B cell (primary cell): ENCODE measurements at regions not wholly inside any gene's neighbourhood (a gene's known extent, or its start where the extent isn't known, plus 50 kb on each side); places are given as distances from the start of the nearest gene placed in this dataset.
A peak's percentile ranks its signal among the peaks of the same experiment; 100 is the strongest.

Source experiments
- ATAC-seq: fragments of 200-7000 bp; cut with Tn5 transposase; one replicate; pipeline ENCODE4 v1.10.0; 2021; ENCODE audit warnings: low read depth, mild to moderate bottlenecking, moderate number of reproducible peaks, moderate library complexity
- CTCF ChIA-PET: fragments of 350-600 bp; sonication (Branson Sonifier 250); formaldehyde crosslinking; loops from one replicate; lab custom pipeline; 2021; ENCODE audit warnings: antibody characterized with exemption, inconsistent platforms; lab: Charles Lee
- POLR2A ChIA-PET: fragments of 350-600 bp; sonication (Branson Sonifier 250); formaldehyde crosslinking; loops from one replicate; lab custom pipeline; 2021; ENCODE audit warnings: antibody characterized with exemption; lab: Charles Lee
- DNase-seq: peaks from one replicate; pipeline ENCODE4 v3.0.0; 2013
- H2AFZ ChIP-seq: 2 replicates; pipeline ENCODE4 v1.6.1; 2012; ENCODE audit warnings: mild to moderate bottlenecking, low read depth, low read length; ENCODE audit not compliant: insufficient read depth, poor library complexity, severe bottlenecking
- H3K27ac ChIP-seq, 2 donors: 1 replicate in 1 of 2; 2 replicates in 1 of 2; pipeline ENCODE4 v1.5.1; 2012 to 2013; ENCODE audit warnings: low read length in 2 of 2, mild to moderate bottlenecking in 2 of 2, moderate library complexity in 1 of 2
- H3K27me3 ChIP-seq, 4 experiments: fragments of 200-600 bp in 1 of 4; sonication (generic) in 1 of 4; replicated peaks in 1 of 4; 1 replicate in 2 of 4; 2 replicates in 2 of 4; pipeline versions ENCODE4 v1.6.1 to v1.7.0; 2013 to 2016; ENCODE audit warnings: low read length in 3 of 4, mild to moderate bottlenecking in 2 of 4, mixed read lengths in 1 of 4, moderate library complexity in 1 of 4; ENCODE audit not compliant: insufficient read depth in 4 of 4, control insufficient read depth in 3 of 4; ENCODE audit errors: control extremely low read depth in 1 of 4
- H3K36me3 ChIP-seq, 2 experiments: replicated peaks in 1 of 2; 1 replicate in 1 of 2; 2 replicates in 1 of 2; pipeline versions ENCODE4 v1.6.1 to v1.7.1; 2013; ENCODE audit warnings: low read length in 1 of 2; ENCODE audit not compliant: insufficient read depth in 2 of 2, control insufficient read depth in 1 of 2; ENCODE audit errors: control extremely low read depth in 1 of 2, extremely low read depth in 1 of 2
- H3K4me1 ChIP-seq, 2 donors: fragments of 200-600 bp in 1 of 2; sonication (generic) in 1 of 2; 1 replicate in 1 of 2; 2 replicates in 1 of 2; pipeline versions ENCODE4 v1.5.1 to v1.6.1; 2013 to 2017; ENCODE audit warnings: low read length in 2 of 2; ENCODE audit not compliant: control insufficient read depth in 2 of 2, insufficient read depth in 2 of 2
- H3K4me2 ChIP-seq: replicated peaks from 2 replicates; pipeline ENCODE3; 2012; ENCODE audit warnings: mild to moderate bottlenecking, low read depth, low read length; ENCODE audit not compliant: poor library complexity, severe bottlenecking
- H3K4me3 ChIP-seq, 5 experiments: fragments of 200-600 bp in 1 of 5; sonication (generic) in 1 of 5; 1 replicate in 3 of 5; 2 replicates in 2 of 5; pipeline versions ENCODE4 v1.5.1 to v1.7.0; 2011 to 2016; ENCODE audit warnings: low read length in 4 of 5, mild to moderate bottlenecking in 4 of 5, low read depth in 2 of 5, control low read depth in 1 of 5, moderate library complexity in 1 of 5; ENCODE audit not compliant: insufficient read depth in 1 of 5; ENCODE audit errors: control extremely low read depth in 1 of 5, extremely low read depth in 1 of 5
- H3K79me2 ChIP-seq: fragments of 200-600 bp; sonication (generic); one replicate; pipeline ENCODE4 v1.6.0; 2016; ENCODE audit warnings: low read length; ENCODE audit not compliant: control insufficient read depth, insufficient read depth
- H3K9ac ChIP-seq: fragments of 200-600 bp; sonication (generic); 2 replicates; pipeline ENCODE4 v1.6.1; 2017; ENCODE audit warnings: mild to moderate bottlenecking, low read length, moderate library complexity
- H3K9me3 ChIP-seq, 3 donors: one replicate each; pipeline versions ENCODE4 v1.6.1 to v1.7.1; 2013; ENCODE audit warnings: low read length in 2 of 3; ENCODE audit not compliant: control insufficient read depth in 2 of 3, insufficient read depth in 1 of 3; ENCODE audit errors: control extremely low read depth in 1 of 3
- H4K20me1 ChIP-seq: 2 replicates; pipeline ENCODE4 v1.6.0; 2012; ENCODE audit warnings: mild to moderate bottlenecking, low read length; ENCODE audit not compliant: insufficient read depth, control insufficient read depth, poor library complexity, severe bottlenecking
- H3K27ac Mint-ChIP-seq: one replicate; pipeline ENCODE4 v1.8.0; 2021; ENCODE audit warnings: mixed read lengths
- H3K27me3 Mint-ChIP-seq: one replicate; pipeline ENCODE4 v1.8.0; 2021; ENCODE audit warnings: mixed read lengths
- H3K4me1 Mint-ChIP-seq: one replicate; pipeline ENCODE4 v1.8.0; 2021; ENCODE audit warnings: mixed read lengths
- H3K4me3 Mint-ChIP-seq: one replicate; pipeline ENCODE4 v1.8.0; 2021; ENCODE audit warnings: mixed read lengths
- H3K9me3 Mint-ChIP-seq: one replicate; pipeline ENCODE4 v1.8.0; 2022; ENCODE audit warnings: mixed read lengths; ENCODE audit not compliant: insufficient read depth
- EZH2 ChIP-seq: IDR thresholded peaks from 2 replicates; pipeline ENCODE4 v1.6.1; 2012; ENCODE audit warnings: borderline replicate concordance, low read depth, mild to moderate bottlenecking, moderate library complexity, low read length; ENCODE audit not compliant: insufficient read depth, poor library complexity, severe bottlenecking
- WGBS: methylation state at CpG from one replicate; pipeline ENCODE4 v1.1.5; 2013; ENCODE audit warnings: missing lambda C conversion rate; ENCODE audit not compliant: insufficient coverage; 5-methylcytosine and 5-hydroxymethylcytosine counted together
- intact Hi-C: fragments of 100-400 bp; cut with micrococcal nuclease; formaldehyde crosslinking; loops from one replicate; pipeline ENCODE4 v1.10.0; 2022
- TF ChIP-seq, protein P1 (sequence below): fragments of 200-600 bp; IDR thresholded peaks from one replicate; pipeline ENCODE4 v1.8.0; 2022; ENCODE audit warnings: antibody characterized with exemption, mild to moderate bottlenecking

DNA sequence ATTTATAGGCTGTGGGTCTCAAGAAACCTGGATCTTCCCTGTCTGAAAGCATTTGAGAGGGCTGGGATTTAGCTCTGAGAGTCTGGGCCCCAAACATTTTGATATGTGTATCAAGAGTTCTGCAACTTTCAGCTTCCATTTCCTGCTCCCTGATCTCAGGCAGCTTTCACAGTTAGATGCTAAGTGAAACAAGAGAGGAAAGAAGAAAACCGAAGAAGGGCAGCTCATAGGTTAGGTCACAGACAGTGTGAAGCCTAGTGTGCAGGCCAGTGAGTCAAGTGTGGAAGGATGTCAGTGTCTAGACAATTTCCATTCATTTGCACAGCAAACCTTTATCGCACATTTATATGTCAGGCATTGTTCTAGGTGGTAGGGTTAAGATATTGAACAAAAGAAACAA is 173.6 kb upstream of the PROK2 start:
- Histone ChIP-seq H3K79me2 (no peaks in the 10 kb centered on the region), H3K4me1 (peaks cover 7 to 11% of the 10 kb centered on the region in 2 donors), H2AFZ (no peak overlapping the region), H4K20me1 (no peaks in the 10 kb centered on the region), H3K4me2 (no peak overlapping the region), H3K9ac (no peak overlapping the region), H3K9me3 (no peaks in the 10 kb centered on the region), H3K36me3 (no peaks in the 10 kb centered on the region), H3K4me3 (no peak overlapping the region), H3K27ac (no peak overlapping the region), H3K27me3 (peaks cover 0 to 21% (median 2%) of the 10 kb centered on the region in 4 experiments)
- Mint-ChIP-seq H3K4me1 (peaks cover 10% of the 10 kb centered on the region), H3K9me3 (no peaks in the 10 kb centered on the region), H3K27me3 (peaks cover 4% of the 10 kb centered on the region), H3K27ac (no peak overlapping the region), H3K4me3 (no peak overlapping the region)
- no CpG with 5 or more reads among the region's 2 CpGs for WGBS
- TF ChIP-seq, protein P1, sequence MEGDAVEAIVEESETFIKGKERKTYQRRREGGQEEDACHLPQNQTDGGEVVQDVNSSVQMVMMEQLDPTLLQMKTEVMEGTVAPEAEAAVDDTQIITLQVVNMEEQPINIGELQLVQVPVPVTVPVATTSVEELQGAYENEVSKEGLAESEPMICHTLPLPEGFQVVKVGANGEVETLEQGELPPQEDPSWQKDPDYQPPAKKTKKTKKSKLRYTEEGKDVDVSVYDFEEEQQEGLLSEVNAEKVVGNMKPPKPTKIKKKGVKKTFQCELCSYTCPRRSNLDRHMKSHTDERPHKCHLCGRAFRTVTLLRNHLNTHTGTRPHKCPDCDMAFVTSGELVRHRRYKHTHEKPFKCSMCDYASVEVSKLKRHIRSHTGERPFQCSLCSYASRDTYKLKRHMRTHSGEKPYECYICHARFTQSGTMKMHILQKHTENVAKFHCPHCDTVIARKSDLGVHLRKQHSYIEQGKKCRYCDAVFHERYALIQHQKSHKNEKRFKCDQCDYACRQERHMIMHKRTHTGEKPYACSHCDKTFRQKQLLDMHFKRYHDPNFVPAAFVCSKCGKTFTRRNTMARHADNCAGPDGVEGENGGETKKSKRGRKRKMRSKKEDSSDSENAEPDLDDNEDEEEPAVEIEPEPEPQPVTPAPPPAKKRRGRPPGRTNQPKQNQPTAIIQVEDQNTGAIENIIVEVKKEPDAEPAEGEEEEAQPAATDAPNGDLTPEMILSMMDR = no peak
- TF ChIP-seq EZH2 = no peak
- no peak for DNase-seq
- ATAC-seq = no peak
- POLR2A ChIA-PET = no interaction called here
- intact Hi-C loops = no loop called here
- CTCF ChIA-PET = interaction anchor here (6.1 kb wide), 1 partner anchor 862 kb away, joined by 54 read pairs; no protein-coding TSS in a partner anchor

- H3K9me3 ChIP-seq = no peaks in the 10 kb centered on the region
- CTCF ChIA-PET = interaction anchor here (1.8 to 6.1 kb wide), 2 partner anchors 709 to 864 kb away, joined by 10 to 54 read pairs; no protein-coding TSS in a partner anchor
- H3K4me3 ChIP-seq = no peak overlapping the region
- DNase-seq (no peak), ATAC-seq (no peak)
- H3K9ac ChIP-seq = no peak overlapping the region
- H3K4me3 Mint-ChIP-seq = no peak overlapping the region
- intact Hi-C loops = no loop called here
- peaks cover 6% of the 10 kb centered on the region for H3K27me3 Mint-ChIP-seq
- 100% methylated on average over 3 of the region's 3 CpGs for WGBS
- peaks cover 0 to 21% (median 3%) of the 10 kb centered on the region in 4 experiments for H3K27me3 ChIP-seq
- H3K36me3 ChIP-seq = no peaks in the 10 kb centered on the region
- peak overlapping the region; percentile 17 for H3K27ac Mint-ChIP-seq
- no peak overlapping the region for H3K4me2 ChIP-seq
- peaks cover 10% of the 10 kb centered on the region for H3K4me1 Mint-ChIP-seq
- H3K79me2 ChIP-seq = no peaks in the 10 kb centered on the region
- H3K9me3 Mint-ChIP-seq = no peaks in the 10 kb centered on the region
- no peak overlapping the region for H2AFZ ChIP-seq
- H4K20me1 ChIP-seq = no peaks in the 10 kb centered on the region
- TF ChIP-seq, protein P1 = no peak
- no peak for TF ChIP-seq EZH2
- POLR2A ChIA-PET = no interaction called here
- H3K27ac ChIP-seq = no peak overlapping the region
- H3K4me1 ChIP-seq = peaks cover 7 to 11% of the 10 kb centered on the region in 2 donors
These were observed 171.8 kb upstream of the PROK2 start for GRCh38 chr3:71956716-71957115.
